ENCODE measurements at regions not wholly inside any gene's neighbourhood (a gene's known extent, or its start where the extent isn't known, plus 50 kb on each side); places are given as distances from the start of the nearest gene placed in this dataset.
"Not testable (repeated sequence)": the region's sequence is repeated elsewhere in the genome, so short reads cannot be mapped to it uniquely, and the experiment has no call there.

- DNase-seq: no peak
Measured at GRCh38 chrY:12360496-12360895, 340.5 kb upstream of the USP9Y start.

GRCh38 chrY:12365311-12365910, 335.6 kb upstream of the USP9Y start:
- no peak for DNase-seq

- DNase-seq: not testable (repeated sequence)
Measured at GRCh38 chrY:12374588-12374987, 326.4 kb upstream of the USP9Y start.

- DNase-seq: not testable (repeated sequence)
Measured at GRCh38 chrY:12391655-12392559, 309.1 kb upstream of the USP9Y start.

- DNase-seq: no peak
Measured at GRCh38 chrY:12393190-12393589, 307.8 kb upstream of the USP9Y start.

GRCh38 chrY:12395381-12396120, 305.5 kb upstream of the USP9Y start:
- DNase-seq: not testable (repeated sequence)

- DNase-seq: no peak
Measured at GRCh38 chrY:12403916-12404315, 297.1 kb upstream of the USP9Y start.

GRCh38 chrY:12408236-12408635, 292.8 kb upstream of the USP9Y start:
- DNase-seq: no peak

GRCh38 chrY:12410696-12411095, 290.3 kb upstream of the USP9Y start:
- DNase-seq: no peak

GRCh38 chrY:12421072-12421787, 279.8 kb upstream of the USP9Y start:
- no peak for DNase-seq

- DNase-seq: no peak
Measured at GRCh38 chrY:12421788-12422124, 279.3 kb upstream of the USP9Y start.

GRCh38 chrY:12422536-12422935, 278.5 kb upstream of the USP9Y start:
- no peak for DNase-seq

- no peak for DNase-seq
Measured at GRCh38 chrY:12423416-12424252, 277.4 kb upstream of the USP9Y start.

GRCh38 chrY:12425506-12425905, 275.5 kb upstream of the USP9Y start:
- DNase-seq: no peak

- DNase-seq: no peak
Measured at GRCh38 chrY:12427361-12427760, 273.7 kb upstream of the USP9Y start.

- no peak for DNase-seq
Measured at GRCh38 chrY:12431546-12431945, 269.5 kb upstream of the USP9Y start.

- not testable (repeated sequence) for DNase-seq
Measured at GRCh38 chrY:12438823-12439222, 262.2 kb upstream of the USP9Y start.

GRCh38 chrY:12444200-12444599, 256.8 kb upstream of the USP9Y start:
- DNase-seq: no peak

- not testable (repeated sequence) for DNase-seq
Measured at GRCh38 chrY:12446486-12447265, 254.4 kb upstream of the USP9Y start.

- DNase-seq: not testable (repeated sequence)
Measured at GRCh38 chrY:12448561-12448960, 252.5 kb upstream of the USP9Y start.

GRCh38 chrY:12453318-12453717, 247.7 kb upstream of the USP9Y start:
- not testable (repeated sequence) for DNase-seq
